Adrenal gland (tissue), 5 donors: ENCODE measurements at regions not wholly inside any gene's neighbourhood (a gene's known extent, or its start where the extent isn't known, plus 50 kb on each side); places are given as distances from the start of the nearest gene placed in this dataset.

Experiments used
- POLR2A ChIP-seq, 2 donors: fragments of 450-650 bp; IDR thresholded peaks; one replicate each; pipeline ENCODE4 v1.6.1; 2017; ENCODE audit warnings: antibody characterized with exemption in 2 of 2, mild to moderate bottlenecking in 2 of 2, moderate library complexity in 1 of 2
- TF ChIP-seq, protein P1 (sequence below), 6 experiments: fragments of 450-650 bp in 4 of 6; fragments of 200-600 bp in 2 of 6; sonication (generic) in 1 of 6; IDR thresholded peaks; 1 replicate in 5 of 6; 2 replicates in 1 of 6; pipeline versions ENCODE4 v1.5.1 to v1.8.0; 2016 to 2021; ENCODE audit warnings: antibody characterized with exemption in 6 of 6, mild to moderate bottlenecking in 2 of 6, moderate library complexity in 1 of 6
- donor health status: DM: no; HTN: no; CAD: no.

DNA sequence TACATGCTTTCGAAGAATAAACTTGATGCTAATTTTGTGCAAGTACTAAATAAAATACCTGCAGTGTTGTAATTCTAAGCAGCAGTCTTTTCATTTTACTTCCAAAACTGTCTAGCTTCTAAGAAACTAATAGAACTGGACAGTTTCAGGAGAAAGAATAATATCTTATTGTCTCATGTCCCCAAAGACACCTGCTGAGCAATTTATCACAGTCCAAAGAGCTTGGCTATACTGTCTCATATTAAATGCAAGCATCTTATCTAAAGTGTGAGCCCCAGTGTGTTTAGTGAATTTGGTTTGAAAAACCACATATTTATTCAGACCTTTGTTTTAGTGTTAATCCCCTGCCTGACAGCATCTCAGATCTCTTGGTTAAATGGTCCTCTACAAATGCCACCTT is 374.3 kb downstream of the TMX3 start:
- TF ChIP-seq, protein P1, sequence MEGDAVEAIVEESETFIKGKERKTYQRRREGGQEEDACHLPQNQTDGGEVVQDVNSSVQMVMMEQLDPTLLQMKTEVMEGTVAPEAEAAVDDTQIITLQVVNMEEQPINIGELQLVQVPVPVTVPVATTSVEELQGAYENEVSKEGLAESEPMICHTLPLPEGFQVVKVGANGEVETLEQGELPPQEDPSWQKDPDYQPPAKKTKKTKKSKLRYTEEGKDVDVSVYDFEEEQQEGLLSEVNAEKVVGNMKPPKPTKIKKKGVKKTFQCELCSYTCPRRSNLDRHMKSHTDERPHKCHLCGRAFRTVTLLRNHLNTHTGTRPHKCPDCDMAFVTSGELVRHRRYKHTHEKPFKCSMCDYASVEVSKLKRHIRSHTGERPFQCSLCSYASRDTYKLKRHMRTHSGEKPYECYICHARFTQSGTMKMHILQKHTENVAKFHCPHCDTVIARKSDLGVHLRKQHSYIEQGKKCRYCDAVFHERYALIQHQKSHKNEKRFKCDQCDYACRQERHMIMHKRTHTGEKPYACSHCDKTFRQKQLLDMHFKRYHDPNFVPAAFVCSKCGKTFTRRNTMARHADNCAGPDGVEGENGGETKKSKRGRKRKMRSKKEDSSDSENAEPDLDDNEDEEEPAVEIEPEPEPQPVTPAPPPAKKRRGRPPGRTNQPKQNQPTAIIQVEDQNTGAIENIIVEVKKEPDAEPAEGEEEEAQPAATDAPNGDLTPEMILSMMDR (IDR thresholded peaks at IDR 0.05), result no peak
- TF ChIP-seq POLR2A (IDR thresholded peaks at IDR 0.05), result no peak
